ENCODE measurements at regions not wholly inside any gene's neighbourhood (a gene's known extent, or its start where the extent isn't known, plus 50 kb on each side); places are given as distances from the start of the nearest gene placed in this dataset.
"Not testable (repeated sequence)": the region's sequence is repeated elsewhere in the genome, so short reads cannot be mapped to it uniquely, and the experiment has no call there.

DNA sequence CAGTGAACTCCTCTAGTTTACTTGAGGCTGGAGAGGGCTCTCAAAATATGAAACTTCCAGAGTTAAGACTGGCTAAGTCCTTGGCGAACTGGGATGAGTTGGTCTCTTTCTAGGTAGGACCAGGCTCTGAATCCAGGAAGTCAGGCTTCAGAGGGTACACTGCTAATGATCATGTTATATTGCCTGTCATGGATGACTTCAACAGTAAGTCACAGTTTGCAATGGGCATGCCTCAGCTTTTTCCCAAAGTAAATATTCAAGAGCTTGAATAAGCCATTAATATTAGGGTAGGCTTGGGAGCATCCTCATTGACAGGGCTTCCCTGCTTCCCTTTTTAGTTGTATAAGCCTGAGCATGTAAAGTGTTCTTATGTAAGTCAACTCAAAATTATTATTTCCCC is 61.7 kb upstream of the PTHLH start:
- Histone ChIP-seq H3K36me3 (no peaks in the 10 kb centered on the region), H3K27me3 (no peaks in the 10 kb centered on the region), H3K4me1 (no peaks in the 10 kb centered on the region), H3K9me3 (replicated peaks in 1 of 11) (no peaks in the 10 kb centered on the region), H3K9ac (no peak overlapping the region), H4K20me1 (no peaks in the 10 kb centered on the region), H3K27ac (no peak overlapping the region), H3K4me3 (no peak overlapping the region), H3K4me2 (no peak overlapping the region)
- no peak for TF ChIP-seq Cebpa-rat (IDR thresholded peaks at IDR 0.05)

- H3K4me2 ChIP-seq: no peak overlapping the region
- no peak overlapping the region for H3K27ac ChIP-seq
- no peak overlapping the region for H3K9ac ChIP-seq
- no peaks in the 10 kb centered on the region for H3K4me1 ChIP-seq
- no peaks in the 10 kb centered on the region for H3K27me3 ChIP-seq
- H3K9me3 ChIP-seq (replicated peaks in 1 of 11): no peaks in the 10 kb centered on the region
- no peak for TF ChIP-seq Cebpa-rat (IDR thresholded peaks at IDR 0.05)
- H4K20me1 ChIP-seq: no peaks in the 10 kb centered on the region
- H3K36me3 ChIP-seq: no peaks in the 10 kb centered on the region
- no peak overlapping the region for H3K4me3 ChIP-seq
Measured at GRCh38 chr12:28035500-28035899, 63.0 kb upstream of the PTHLH start.

- Histone ChIP-seq H4K20me1 (no peaks in the 10 kb centered on the region), H3K27ac (no peak overlapping the region), H3K36me3 (no peaks in the 10 kb centered on the region), H3K4me1 (no peaks in the 10 kb centered on the region), H3K9me3 (replicated peaks in 1 of 11) (no peaks in the 10 kb centered on the region), H3K27me3 (no peaks in the 10 kb centered on the region), H3K9ac (no peak overlapping the region), H3K4me2 (no peak overlapping the region), H3K4me3 (no peak overlapping the region)
- TF ChIP-seq Cebpa-rat (IDR thresholded peaks at IDR 0.05): no peak
Measured at GRCh38 chr12:28036940-28037339, 64.4 kb upstream of the PTHLH start.

- no peaks in the 10 kb centered on the region for H3K27me3 ChIP-seq
- TF ChIP-seq Cebpa-rat (IDR thresholded peaks at IDR 0.05): no peak
- H3K9ac ChIP-seq: no peak overlapping the region
- no peaks in the 10 kb centered on the region for H3K36me3 ChIP-seq
- H3K4me3 ChIP-seq: no peak overlapping the region
- no peaks in the 10 kb centered on the region for H4K20me1 ChIP-seq
- H3K4me1 ChIP-seq: no peaks in the 10 kb centered on the region
- no peaks in the 10 kb centered on the region for H3K9me3 ChIP-seq (replicated peaks in 1 of 11)
- no peak overlapping the region for H3K4me2 ChIP-seq
- no peak overlapping the region for H3K27ac ChIP-seq
Measured at GRCh38 chr12:28040246-28040645, 67.7 kb upstream of the PTHLH start.

DNA sequence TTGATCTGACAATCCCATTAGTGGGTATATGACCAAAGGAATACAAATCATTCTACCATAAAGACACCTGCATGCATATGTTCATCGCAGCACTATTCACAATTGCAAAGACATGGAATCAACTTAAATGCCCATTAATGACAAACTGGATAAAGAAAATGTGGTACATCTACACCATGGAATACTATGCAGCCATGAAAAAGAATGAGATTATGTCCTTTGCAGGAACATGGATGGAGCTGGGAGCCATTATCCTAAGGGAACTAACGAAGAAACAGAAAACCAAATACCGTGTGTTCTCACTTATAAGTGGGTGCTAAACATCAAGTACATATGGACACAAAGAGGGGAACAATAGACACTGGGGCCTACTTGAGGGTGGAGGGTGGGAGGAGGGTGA is 74.1 kb upstream of the PTHLH start:
- not testable (repeated sequence) for H3K4me1 ChIP-seq; H3K4me3 ChIP-seq; H3K27ac ChIP-seq; H4K20me1 ChIP-seq; H3K27me3 ChIP-seq; H3K9ac ChIP-seq; H3K36me3 ChIP-seq; H3K4me2 ChIP-seq; H3K9me3 ChIP-seq (replicated peaks in 1 of 11)

GRCh38 chr12:28050606-28051005 is 78.1 kb upstream of the PTHLH start:
- no peak overlapping the region for H3K9ac ChIP-seq
- peaks cover 0 to 8% (median 5%) of the 10 kb centered on the region in 11 experiments; a peak in 7 of 22 replicates for H3K9me3 ChIP-seq (replicated peaks in 1 of 11)
- no peaks in the 10 kb centered on the region for H3K4me1 ChIP-seq
- H3K4me2 ChIP-seq: no peak overlapping the region
- H3K36me3 ChIP-seq: no peaks in the 10 kb centered on the region
- H4K20me1 ChIP-seq: no peaks in the 10 kb centered on the region
- TF ChIP-seq Cebpa-rat (IDR thresholded peaks at IDR 0.05): no peak
- H3K4me3 ChIP-seq: no peak overlapping the region
- H3K27me3 ChIP-seq: no peaks in the 10 kb centered on the region
- H3K27ac ChIP-seq: no peak overlapping the region

- H3K27ac ChIP-seq: no peak overlapping the region
- TF ChIP-seq Cebpa-rat (IDR thresholded peaks at IDR 0.05): no peak
- no peak overlapping the region for H3K4me2 ChIP-seq
Measured at GRCh38 chr12:28051516-28052354, 79.2 kb upstream of the PTHLH start.

DNA sequence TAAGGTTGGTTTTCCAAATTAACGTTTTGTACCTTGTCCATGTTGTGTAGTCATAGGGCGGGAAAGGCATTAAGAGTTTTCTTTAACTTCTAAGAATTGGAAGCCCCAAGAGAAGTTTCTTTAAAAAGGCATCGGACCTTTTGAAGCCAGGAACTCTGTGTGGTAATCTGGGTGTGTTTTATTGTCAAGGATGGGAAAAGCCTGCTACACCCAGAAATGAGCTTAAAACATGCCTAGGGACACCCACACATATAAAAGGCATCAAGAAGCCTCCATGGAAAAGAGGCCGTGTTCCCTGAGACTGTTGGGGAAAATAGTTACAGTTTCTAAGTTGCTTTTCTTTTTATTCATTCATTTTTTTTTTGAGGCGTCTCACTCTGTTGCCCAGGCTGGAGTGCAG is 81.0 kb upstream of the PTHLH start:
- Histone ChIP-seq H3K4me2 (no peak overlapping the region), H3K36me3 (no peaks in the 10 kb centered on the region), H3K9me3 (replicated peaks in 1 of 11) (no peaks in the 10 kb centered on the region), H3K27ac (no peak overlapping the region), H3K27me3 (no peaks in the 10 kb centered on the region), H3K4me1 (no peaks in the 10 kb centered on the region), H4K20me1 (no peaks in the 10 kb centered on the region), H3K4me3 (no peak overlapping the region), H3K9ac (no peak overlapping the region)
- TF ChIP-seq Cebpa-rat (IDR thresholded peaks at IDR 0.05): no peak

More at GRCh38 chr12:28051516-28052354, 79.2 kb upstream of the PTHLH start:
- H3K9me3 ChIP-seq (replicated peaks in 1 of 11): peaks cover 0 to 2% (median under 1%) of the 10 kb centered on the region in 11 experiments; a peak in 6 of 22 replicates
- no peaks in the 10 kb centered on the region for H3K27me3 ChIP-seq
- no peaks in the 10 kb centered on the region for H4K20me1 ChIP-seq
- no peaks in the 10 kb centered on the region for H3K4me1 ChIP-seq
- H3K4me3 ChIP-seq: no peak overlapping the region
- H3K9ac ChIP-seq: no peak overlapping the region
- no peaks in the 10 kb centered on the region for H3K36me3 ChIP-seq

GRCh38 chr12:28054583-28054982 is 82.0 kb upstream of the PTHLH start:
- no peak overlapping the region for H3K4me3 ChIP-seq
- H3K4me1 ChIP-seq: no peaks in the 10 kb centered on the region
- no peak for TF ChIP-seq Cebpa-rat (IDR thresholded peaks at IDR 0.05)

GRCh38 chr12:28057856-28058615 is 85.5 kb upstream of the PTHLH start:
- no peak overlapping the region for H3K4me2 ChIP-seq
- no peak overlapping the region for H3K27ac ChIP-seq

More at GRCh38 chr12:28054583-28054982, 82.0 kb upstream of the PTHLH start:
- Histone ChIP-seq H3K9ac (no peak overlapping the region), H3K9me3 (replicated peaks in 1 of 11) (no peaks in the 10 kb centered on the region), H3K27me3 (no peaks in the 10 kb centered on the region), H3K27ac (no peak overlapping the region), H4K20me1 (no peaks in the 10 kb centered on the region), H3K36me3 (no peaks in the 10 kb centered on the region), H3K4me2 (no peak overlapping the region)

More at GRCh38 chr12:28057856-28058615, 85.5 kb upstream of the PTHLH start:
- no peaks in the 10 kb centered on the region for H3K36me3 ChIP-seq
- no peaks in the 10 kb centered on the region for H3K9me3 ChIP-seq (replicated peaks in 1 of 11)
- H3K27me3 ChIP-seq: no peaks in the 10 kb centered on the region
- TF ChIP-seq Cebpa-rat (IDR thresholded peaks at IDR 0.05): no peak
- no peaks in the 10 kb centered on the region for H3K4me1 ChIP-seq
- H3K4me3 ChIP-seq: no peak overlapping the region
- H4K20me1 ChIP-seq: no peaks in the 10 kb centered on the region
- H3K9ac ChIP-seq: no peak overlapping the region

All from BLaER1 treated with 17β-estradiol and CSF1 and Interleukin-3, amounts not matched to agents 10 nM and 100 nM (cell line).